ENCODE measurements at regions not wholly inside any gene's neighbourhood (a gene's known extent, or its start where the extent isn't known, plus 50 kb on each side); places are given as distances from the start of the nearest gene placed in this dataset.

GRCh38 chr2:41576423-41576822 lies 471.4 kb upstream of the PKDCC start:
- ATAC-seq (no peak), DNase-seq (ENCODE audit: low spot score in 2 of 2) (no peak)
- no peak overlapping the region for H3K27ac Mint-ChIP-seq
- no peaks in the 10 kb centered on the region for H3K36me3 Mint-ChIP-seq
- no peaks in the 10 kb centered on the region for H3K9me3 Mint-ChIP-seq

- H3K36me3 Mint-ChIP-seq: peaks cover 10 to 20% of the 10 kb centered on the region in 2 donors
- peaks cover 19 to 20% of the 10 kb centered on the region in 2 donors for H3K9me3 Mint-ChIP-seq
- no peak for DNase-seq (ENCODE audit: low spot score in 2 of 2)
- ATAC-seq: no peak
- no peak overlapping the region for H3K27ac Mint-ChIP-seq
These were observed 468.0 kb upstream of the PKDCC start for GRCh38 chr2:41579806-41580205.

GRCh38 chr2:41580806-41581205 lies 467.0 kb upstream of the PKDCC start:
- peaks cover 11 to 21% of the 10 kb centered on the region in 2 donors for H3K36me3 Mint-ChIP-seq
- DNase-seq (ENCODE audit: low spot score in 2 of 2) (no peak), ATAC-seq (no peak)
- no peak overlapping the region for H3K27ac Mint-ChIP-seq
- peaks cover 27 to 29% of the 10 kb centered on the region in 2 donors for H3K9me3 Mint-ChIP-seq

DNA sequence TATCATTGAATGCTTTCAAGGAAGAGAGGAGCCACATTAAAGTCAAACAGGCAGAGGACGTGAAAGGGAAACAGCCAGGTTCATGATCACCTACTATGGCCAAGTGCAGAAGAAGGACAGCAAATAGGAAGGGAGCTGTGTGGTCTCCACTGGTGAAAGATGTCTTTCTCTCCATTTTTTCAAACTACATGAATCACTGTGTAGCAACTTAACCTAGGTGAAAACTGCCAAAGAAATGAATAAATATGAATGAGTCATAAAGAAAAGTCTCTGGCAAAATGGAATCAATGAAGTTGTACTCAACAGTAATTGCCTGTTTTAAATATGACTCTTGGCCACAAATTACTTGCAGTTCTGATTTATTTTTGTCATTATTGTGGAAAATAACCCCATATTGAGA lies 452.6 kb upstream of the PKDCC start:
- Mint-ChIP-seq H3K27ac (no peak overlapping the region), H3K36me3 (no peaks in the 10 kb centered on the region), H3K9me3 (no peaks in the 10 kb centered on the region)
- DNase-seq (ENCODE audit: low spot score in 2 of 2): no peak
- no peak for ATAC-seq

DNA sequence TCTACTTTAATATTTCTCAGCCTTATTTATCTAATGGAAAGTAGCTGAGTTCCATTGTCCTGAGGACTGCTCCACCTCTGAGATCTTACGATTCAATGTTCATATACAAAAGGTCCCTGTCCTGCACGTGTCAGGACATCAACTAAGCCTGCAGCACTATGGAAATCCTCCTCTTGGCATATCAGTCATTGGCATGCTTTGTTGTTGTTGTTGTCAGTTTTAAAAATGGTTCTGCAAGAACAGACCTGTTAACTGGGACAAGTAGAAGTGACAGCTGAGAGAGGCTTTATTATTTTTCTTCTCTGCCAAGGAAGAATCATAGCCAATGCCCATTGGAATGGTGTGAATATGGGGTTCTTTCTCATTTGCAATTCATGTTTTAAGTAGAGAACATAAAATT lies 450.1 kb upstream of the PKDCC start:
- no peak overlapping the region for H3K27ac Mint-ChIP-seq

DNA sequence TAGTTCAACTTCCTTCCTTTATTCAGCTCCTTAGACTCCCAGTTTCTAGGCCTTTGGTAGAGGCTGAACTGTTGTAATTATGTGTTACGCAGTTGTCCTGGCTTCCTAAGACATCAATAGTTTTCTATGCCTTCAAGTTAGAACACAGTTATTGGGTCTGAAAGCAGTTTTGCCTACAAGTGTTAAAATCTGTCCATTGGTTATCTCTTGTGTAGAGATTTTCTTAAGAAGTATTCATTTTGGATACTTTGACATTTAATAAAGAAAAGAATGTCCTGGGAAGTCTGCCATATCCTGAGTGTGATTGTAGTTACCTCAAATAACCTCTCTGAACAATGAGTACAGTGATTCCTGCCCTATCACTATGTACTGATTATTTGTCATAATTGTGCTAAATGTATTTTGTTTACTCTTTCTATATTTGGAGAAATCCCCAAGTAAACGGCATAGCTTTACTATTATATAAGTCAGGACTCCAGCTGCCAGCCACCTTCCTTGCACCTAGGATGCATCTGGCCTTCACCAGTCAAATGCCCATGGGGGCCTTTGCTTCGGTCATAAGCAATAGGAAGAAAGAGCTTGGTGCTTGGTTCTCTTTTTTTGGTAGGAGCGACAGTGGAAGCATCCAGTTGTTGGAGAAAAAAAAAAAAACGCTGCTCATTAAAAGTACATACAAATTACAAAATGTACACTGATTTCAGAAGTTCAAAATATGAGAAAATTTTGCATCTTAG lies 449.5 kb upstream of the PKDCC start:
- H3K27ac Mint-ChIP-seq: no peak overlapping the region
- ATAC-seq (no peak), DNase-seq (ENCODE audit: low spot score in 2 of 2) (no peak)
- H3K9me3 Mint-ChIP-seq: no peaks in the 10 kb centered on the region
- H3K36me3 Mint-ChIP-seq: no peaks in the 10 kb centered on the region

More for the DNA sequence above, 450.1 kb upstream of the PKDCC start:
- no peak for DNase-seq (ENCODE audit: low spot score in 2 of 2)
- no peaks in the 10 kb centered on the region for H3K36me3 Mint-ChIP-seq
- no peaks in the 10 kb centered on the region for H3K9me3 Mint-ChIP-seq
- no peak for ATAC-seq

GRCh38 chr2:41600460-41600859 lies 447.4 kb upstream of the PKDCC start:
- no peaks in the 10 kb centered on the region for H3K9me3 Mint-ChIP-seq
- H3K36me3 Mint-ChIP-seq: no peaks in the 10 kb centered on the region
- H3K27ac Mint-ChIP-seq: no peak overlapping the region
- DNase-seq (ENCODE audit: low spot score in 2 of 2) (no peak), ATAC-seq (no peak)

DNA sequence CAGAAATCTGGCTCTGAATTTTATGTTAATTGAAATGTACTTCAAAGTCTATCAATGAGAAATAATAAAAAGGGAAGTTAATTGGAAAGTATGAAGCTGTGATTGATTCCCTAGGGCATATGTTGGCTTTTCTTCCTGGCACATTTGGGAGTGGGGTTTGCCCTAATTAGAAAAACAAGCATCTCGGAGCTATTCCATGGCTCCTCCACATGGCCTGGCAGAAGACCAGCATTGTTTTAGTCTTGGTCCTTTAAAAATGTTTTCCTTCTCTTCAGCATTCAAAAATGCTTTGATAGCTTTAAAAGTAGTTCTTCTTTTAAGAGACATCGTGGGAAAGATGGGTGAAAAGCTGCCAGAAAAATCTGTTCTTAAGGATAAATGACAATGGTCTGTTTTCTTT lies 445.5 kb upstream of the PKDCC start:
- ATAC-seq: no peak
- no peaks in the 10 kb centered on the region for H3K36me3 Mint-ChIP-seq
- no peaks in the 10 kb centered on the region for H3K9me3 Mint-ChIP-seq
- DNase-seq (ENCODE audit: low spot score in 2 of 2): no peak
- no peak overlapping the region for H3K27ac Mint-ChIP-seq

GRCh38 chr2:41605311-41605710 lies 442.5 kb upstream of the PKDCC start:
- no peak for ATAC-seq
- H3K9me3 Mint-ChIP-seq: no peaks in the 10 kb centered on the region
- no peak for DNase-seq (ENCODE audit: low spot score in 2 of 2)
- H3K27ac Mint-ChIP-seq: no peak overlapping the region
- H3K36me3 Mint-ChIP-seq: no peaks in the 10 kb centered on the region

DNA sequence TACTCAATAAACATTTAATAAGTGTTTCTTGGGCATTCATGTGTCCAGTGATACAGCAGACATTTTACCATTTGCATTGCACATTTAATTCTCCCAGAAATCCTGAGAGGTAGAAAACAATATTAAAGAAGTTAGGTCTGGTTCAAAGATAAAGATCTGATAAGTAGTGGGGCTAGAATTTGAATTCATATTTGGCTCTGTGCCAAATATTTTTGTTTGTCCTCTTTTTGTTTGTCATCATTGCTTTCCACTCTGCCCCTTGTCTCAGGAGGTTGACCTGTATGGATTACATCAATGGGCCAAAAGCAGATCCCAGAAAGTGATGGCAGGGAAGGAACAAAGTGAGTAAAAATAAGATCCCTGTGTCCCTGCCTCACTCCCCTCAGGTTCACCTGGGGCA lies 441.9 kb upstream of the PKDCC start:
- DNase-seq (ENCODE audit: low spot score in 2 of 2) (no peak), ATAC-seq (no peak)
- no peak overlapping the region for H3K27ac Mint-ChIP-seq
- H3K36me3 Mint-ChIP-seq: no peaks in the 10 kb centered on the region
- H3K9me3 Mint-ChIP-seq: no peaks in the 10 kb centered on the region

DNA sequence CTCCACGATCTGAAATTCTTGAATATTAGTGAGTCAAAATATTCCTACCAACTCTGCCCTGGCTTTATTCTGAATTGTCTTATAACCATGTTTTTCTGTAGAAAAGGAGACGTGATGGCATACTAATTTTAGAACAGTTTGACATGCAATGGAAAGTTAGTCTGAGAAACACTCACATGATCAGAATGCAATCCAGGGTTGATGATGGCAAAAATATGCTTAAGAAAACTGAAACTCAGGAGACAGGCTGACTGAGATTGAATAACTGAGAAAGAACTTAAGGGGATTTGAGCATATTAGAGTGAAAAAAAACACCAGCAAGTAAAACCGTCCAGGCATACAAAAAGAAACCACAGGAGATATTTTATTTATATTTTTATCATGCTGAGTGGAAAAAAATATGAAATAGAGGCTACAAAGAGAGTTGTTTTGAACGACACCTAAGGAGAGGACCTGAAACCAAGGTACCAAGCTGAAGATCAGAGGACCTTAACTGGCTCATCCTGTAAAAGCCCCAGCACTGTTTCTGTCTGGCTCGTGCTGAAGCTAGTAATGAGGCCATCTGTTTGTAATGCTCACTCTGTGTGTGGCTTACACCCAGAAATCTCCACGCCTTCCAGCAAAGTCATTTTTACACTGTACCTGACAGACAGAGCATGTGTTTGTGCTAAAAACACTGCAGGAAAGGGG lies 437.2 kb upstream of the PKDCC start:
- ATAC-seq: no peak
- Mint-ChIP-seq H3K9me3 (no peaks in the 10 kb centered on the region), H3K36me3 (no peaks in the 10 kb centered on the region), H3K27ac (no peak overlapping the region)
- no peak for DNase-seq (ENCODE audit: low spot score in 2 of 2)

GRCh38 chr2:41618754-41619153 lies 429.1 kb upstream of the PKDCC start:
- Mint-ChIP-seq H3K27ac (no peak overlapping the region), H3K36me3 (no peaks in the 10 kb centered on the region), H3K9me3 (no peaks in the 10 kb centered on the region)

DNA sequence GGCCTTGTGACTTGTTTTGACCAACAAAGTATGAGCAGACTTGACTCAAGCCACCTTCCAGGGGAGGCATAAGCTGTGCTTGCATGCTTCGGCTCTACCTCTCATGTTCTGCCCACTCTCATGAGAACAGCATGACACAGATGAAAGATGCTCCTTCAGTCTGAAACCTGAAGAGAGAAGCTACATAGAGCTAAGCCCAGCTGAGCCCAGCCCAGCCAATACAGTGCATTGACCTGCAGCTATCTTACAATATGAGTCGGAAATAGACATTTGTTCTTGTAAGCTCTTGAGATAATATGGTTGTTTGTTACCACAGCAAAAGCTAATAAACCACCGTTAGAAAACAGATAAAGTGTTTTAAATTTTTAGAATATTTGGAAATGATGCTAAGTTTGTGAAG lies 426.7 kb upstream of the PKDCC start:
- Mint-ChIP-seq H3K27ac (no peak overlapping the region), H3K9me3 (no peaks in the 10 kb centered on the region), H3K36me3 (no peaks in the 10 kb centered on the region)
- DNase-seq (ENCODE audit: low spot score in 2 of 2): no peak
- no peak for ATAC-seq

More at GRCh38 chr2:41618754-41619153, 429.1 kb upstream of the PKDCC start:
- no peak for DNase-seq (ENCODE audit: low spot score in 2 of 2)
- no peak for ATAC-seq

- ATAC-seq (no peak), DNase-seq (ENCODE audit: low spot score in 2 of 2) (no peak)
- Mint-ChIP-seq H3K27ac (no peak overlapping the region), H3K36me3 (no peaks in the 10 kb centered on the region), H3K9me3 (no peaks in the 10 kb centered on the region)
These were observed 426.3 kb upstream of the PKDCC start for GRCh38 chr2:41621563-41621962.

DNA sequence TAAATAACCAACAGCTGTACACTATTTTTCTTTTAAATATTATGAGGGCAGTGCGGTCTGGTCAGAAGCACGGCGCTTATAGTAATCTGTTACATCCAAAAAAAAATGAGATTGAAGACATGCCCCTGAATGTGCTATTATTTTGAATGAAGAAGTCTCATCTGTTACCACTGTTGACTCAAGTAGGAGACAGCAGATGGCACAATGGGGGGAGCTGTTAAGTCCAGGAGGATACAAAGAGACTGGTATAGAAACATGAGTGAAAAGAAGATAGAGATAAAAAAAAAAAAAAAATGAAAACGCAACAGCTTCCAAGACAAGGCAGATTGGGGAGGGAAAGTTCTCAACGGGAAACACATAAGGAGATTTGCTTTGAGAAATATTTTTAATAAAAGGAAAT lies 425.5 kb upstream of the PKDCC start:
- Mint-ChIP-seq H3K27ac (no peak overlapping the region), H3K9me3 (no peaks in the 10 kb centered on the region), H3K36me3 (no peaks in the 10 kb centered on the region)
- DNase-seq (ENCODE audit: low spot score in 2 of 2) (no peak), ATAC-seq (no peak)

GRCh38 chr2:41626936-41627335 lies 420.9 kb upstream of the PKDCC start:
- Mint-ChIP-seq H3K9me3 (no peaks in the 10 kb centered on the region), H3K36me3 (no peaks in the 10 kb centered on the region)

GRCh38 chr2:41634686-41635085 lies 413.1 kb upstream of the PKDCC start:
- H3K27ac Mint-ChIP-seq: no peak overlapping the region
- no peak for ATAC-seq

More at GRCh38 chr2:41626936-41627335, 420.9 kb upstream of the PKDCC start:
- H3K27ac Mint-ChIP-seq: no peak overlapping the region
- DNase-seq (ENCODE audit: low spot score in 2 of 2) (no peak), ATAC-seq (no peak)

DNA sequence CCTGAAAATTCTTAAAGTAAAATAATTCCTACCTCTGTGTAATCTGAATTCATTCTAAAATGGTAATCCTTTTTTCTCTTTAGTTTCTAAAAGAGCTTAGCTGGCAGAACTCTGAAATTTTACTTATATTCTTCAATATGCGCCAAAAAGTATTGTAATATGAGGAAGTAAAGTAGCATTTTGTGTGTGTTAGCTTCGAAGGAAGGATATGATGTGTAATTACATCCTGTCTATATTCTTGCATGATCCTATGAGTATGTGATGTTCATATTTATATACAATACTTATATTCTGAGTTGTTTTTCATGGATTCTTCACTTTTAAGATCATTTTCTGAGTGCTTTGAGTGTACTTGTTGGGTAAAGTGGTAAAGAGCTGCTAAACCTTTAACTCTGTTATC lies 402.9 kb upstream of the PKDCC start:
- Mint-ChIP-seq H3K36me3 (no peaks in the 10 kb centered on the region), H3K9me3 (peaks cover 0 to 3% of the 10 kb centered on the region in 2 donors), H3K27ac (no peak overlapping the region)
- ATAC-seq (no peak), DNase-seq (ENCODE audit: low spot score in 2 of 2) (no peak)

More at GRCh38 chr2:41634686-41635085, 413.1 kb upstream of the PKDCC start:
- DNase-seq (ENCODE audit: low spot score in 2 of 2): no peak
- Mint-ChIP-seq H3K36me3 (peaks cover 0 to 4% of the 10 kb centered on the region in 2 donors), H3K9me3 (peaks cover 0 to 9% of the 10 kb centered on the region in 2 donors)
